ENCODE measurements at regions not wholly inside any gene's neighbourhood (a gene's known extent, or its start where the extent isn't known, plus 50 kb on each side); places are given as distances from the start of the nearest gene placed in this dataset.
"Not testable (repeated sequence)": the region's sequence is repeated elsewhere in the genome, so short reads cannot be mapped to it uniquely, and the experiment has no call there.

DNA sequence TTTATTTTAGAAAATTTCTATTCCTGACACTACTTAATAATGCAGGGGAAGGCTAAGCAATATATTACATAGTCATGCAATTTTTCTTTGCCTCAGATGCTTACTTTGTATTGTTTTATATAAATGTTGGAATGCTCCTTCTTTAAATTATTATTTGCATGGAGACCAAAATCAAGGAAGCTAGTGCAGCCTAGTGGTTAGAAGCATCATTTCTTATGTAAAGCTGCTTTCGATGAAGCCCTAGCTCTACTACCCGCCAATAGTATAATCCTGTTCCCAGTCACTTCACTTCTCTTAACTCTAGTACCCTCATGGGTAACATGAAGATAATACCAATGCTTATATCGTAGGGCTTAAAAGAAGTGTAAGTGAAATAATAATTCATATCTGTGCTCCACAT, 198.9 kb downstream of the LRATD1 start:
- peak; percentile 10 for DNase-seq

GRCh38 chr2:14843507-14844204, 211.1 kb downstream of the LRATD1 start:
- peak; percentile 20 for DNase-seq

DNA sequence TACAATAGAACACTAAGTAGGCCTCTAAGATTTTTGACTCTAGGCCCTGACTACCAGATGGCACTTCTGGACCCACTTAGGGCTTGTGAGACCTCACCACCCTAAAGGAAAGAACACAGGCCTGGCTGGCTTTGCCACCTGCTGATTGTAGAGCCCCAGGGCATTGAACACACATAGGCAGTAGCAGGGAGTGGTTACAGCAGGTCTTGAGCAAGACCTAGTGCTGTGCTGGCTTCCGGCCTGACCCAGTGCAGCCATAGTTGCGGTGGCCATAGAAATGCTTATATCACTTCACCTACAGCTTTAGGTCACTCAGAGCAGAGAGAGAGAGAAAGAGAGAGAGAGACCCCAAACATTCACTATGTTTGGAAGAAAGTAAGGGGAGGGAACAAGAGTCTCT, 223.2 kb downstream of the LRATD1 start:
- DNase-seq, result no peak

- DNase-seq, result no peak
These were observed 228.7 kb downstream of the LRATD1 start for GRCh38 chr2:14861181-14861580.

DNA sequence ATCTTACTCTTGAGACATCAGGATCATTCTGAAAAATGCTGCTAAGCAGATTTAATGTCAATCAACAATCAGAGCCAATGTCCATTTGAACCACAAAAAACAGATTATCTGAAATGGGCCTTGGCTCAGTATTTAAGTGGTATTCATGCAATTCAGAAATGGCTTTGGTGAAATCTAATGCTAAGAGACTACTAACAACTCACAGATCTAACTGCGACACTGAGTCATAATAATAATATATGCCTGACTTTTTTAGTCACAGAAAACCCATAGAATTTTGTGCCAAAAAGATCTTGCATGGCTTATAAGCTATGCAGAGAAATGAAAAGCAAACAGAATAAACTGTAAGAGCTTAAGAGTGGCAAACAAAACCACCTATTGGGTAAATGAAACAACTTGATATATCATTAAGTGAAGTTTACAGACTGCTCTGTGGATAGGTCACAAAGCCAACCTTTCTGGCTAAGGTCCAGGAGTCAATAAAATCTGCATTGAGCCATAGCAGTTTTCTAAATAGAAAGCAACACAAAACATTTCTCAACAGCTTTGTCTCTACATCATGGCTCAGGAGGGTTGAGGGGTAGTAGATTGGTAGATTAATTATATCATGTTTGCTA, 234.3 kb downstream of the LRATD1 start:
- no peak for DNase-seq

DNA sequence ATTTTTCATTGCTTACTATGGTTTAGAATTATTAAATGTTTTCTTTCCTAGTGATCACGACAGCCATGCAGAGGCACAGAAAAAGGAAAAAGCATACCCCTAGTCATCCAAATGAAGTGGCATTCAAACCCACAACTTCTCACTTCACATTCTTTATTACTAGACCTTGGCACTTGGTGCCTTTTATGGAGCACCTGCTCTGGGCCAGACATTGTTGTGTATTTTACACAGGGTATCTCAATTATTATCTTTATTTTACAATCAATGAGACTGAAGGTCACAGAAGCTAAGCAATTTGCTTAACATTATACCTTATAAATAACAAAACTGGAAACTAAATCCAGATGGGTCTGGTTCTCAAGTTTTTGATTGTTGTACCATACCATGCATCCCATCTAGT, 235.3 kb downstream of the LRATD1 start:
- DNase-seq, result no peak

DNA sequence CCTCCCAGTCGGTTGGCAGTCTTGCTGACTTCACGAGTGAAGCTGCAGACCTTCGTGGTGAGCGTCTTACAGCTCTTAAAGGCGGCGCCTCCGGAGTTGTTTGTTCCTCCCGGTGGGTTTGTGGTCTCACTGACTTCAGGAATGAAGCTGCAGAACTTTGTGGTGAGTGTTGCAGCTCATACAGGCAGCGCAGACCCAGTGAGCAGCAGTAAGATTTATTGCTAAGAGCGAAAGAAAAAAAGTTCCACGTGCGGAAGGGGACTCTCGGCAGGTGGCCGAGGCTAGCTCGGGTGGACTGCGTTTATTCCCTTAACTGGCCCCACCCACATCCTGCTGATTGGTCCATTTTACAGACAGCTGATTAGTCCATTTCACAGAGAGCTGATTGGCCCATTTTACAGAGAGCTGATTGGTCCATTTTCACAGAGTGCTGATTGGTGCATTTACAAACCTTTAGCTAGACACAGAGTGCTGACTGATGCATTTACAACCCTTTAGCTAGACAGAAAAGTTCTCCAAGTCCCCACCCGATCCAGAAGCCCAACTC, 240.3 kb downstream of the LRATD1 start:
- DNase-seq, result no peak

GRCh38 chr2:14881651-14882327, 249.3 kb downstream of the LRATD1 start:
- no peak for DNase-seq

DNA sequence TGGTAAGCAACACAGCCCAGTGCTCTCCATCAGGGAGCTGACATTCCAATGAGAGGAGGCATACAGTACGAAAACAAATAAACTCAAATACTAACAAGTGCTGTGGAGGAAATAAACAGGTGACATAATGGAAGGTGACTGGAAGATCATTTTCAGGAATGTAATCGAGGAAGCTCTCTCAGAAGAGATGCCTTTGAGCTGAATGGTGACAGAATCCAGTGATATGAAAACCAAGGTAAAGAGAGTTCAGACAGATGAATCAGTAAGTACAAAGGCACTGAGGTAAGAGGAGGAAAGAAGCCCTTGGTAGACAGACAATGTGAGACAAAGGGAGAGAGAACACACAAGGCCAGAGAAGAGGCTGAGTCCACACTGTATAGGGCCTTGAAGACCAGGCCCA, 252.1 kb downstream of the LRATD1 start:
- no peak for DNase-seq

- DNase-seq, result no peak
These were observed 259.0 kb downstream of the LRATD1 start for GRCh38 chr2:14891546-14891945.

DNA sequence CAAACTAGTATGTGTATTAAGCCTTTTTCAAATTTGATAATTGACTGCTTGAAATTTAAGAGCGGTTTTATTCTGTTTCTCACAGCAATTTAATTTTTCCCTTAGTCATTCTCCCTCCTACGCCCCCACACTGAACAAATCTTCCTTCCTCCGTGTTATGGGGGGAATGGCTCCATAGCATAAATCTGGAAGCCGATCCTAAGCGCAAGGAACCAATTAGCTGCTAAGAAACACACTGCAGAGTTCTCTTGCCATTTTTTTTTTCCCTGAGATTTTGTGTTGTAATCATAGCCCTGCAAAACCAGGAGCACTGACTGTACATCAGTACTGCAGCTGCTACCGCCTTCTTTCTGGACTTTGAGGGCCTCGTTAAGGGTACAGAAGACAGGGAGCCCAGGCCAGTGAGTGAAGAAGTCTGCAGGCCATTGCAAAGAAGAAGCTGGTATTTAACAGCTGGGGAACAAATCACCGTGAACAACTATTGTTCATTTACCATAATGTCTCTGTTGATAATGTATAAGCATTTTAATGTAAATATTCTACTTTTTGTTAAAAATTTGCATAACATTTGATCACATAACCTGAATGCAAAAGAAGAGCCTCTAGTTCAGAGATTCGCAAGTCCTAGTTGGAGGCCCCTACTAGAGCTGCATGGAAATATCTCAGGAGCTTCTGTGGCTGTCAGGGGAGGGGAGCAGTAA, 264.0 kb downstream of the LRATD1 start:
- no peak for DNase-seq

DNA sequence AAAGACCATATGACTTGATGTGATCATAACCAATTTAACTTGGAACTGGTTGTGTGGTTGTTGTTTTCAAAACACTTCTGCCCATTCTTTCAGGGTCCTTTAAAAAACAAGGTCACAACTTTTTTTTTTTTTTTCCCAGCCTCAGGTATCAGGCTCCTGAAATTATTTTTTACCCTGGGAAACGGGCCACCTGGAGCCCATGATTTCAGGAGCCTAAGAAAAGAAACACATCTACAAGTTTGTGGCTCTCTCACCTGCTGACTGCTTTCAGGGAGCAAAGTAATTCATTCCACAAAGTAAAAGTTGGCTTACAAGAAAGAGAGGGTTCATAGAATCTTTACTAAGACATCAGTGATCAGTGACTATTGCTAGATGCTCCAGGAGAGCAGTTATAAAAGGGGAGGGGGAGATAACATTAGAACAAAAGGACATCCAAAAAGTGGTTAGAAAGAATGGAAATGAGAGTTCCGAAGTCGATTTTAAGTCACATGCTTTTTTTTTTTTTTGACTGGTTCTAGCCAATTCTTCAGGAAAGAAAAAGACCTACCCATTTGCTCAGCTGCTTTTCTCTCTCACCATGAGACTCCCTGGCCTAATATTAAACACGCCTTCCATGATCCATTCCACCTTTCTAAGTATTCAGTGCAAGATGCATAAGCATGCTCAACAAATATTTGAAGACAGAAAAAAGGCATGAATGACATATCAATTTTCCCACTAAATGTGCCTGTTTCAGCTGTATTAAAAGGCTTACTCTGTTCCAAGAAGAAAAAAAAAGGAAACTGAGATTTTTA, 267.3 kb downstream of the LRATD1 start:
- DNase-seq, result no peak

- no peak for DNase-seq
These were observed 269.2 kb downstream of the LRATD1 start for GRCh38 chr2:14901737-14902136.

DNA sequence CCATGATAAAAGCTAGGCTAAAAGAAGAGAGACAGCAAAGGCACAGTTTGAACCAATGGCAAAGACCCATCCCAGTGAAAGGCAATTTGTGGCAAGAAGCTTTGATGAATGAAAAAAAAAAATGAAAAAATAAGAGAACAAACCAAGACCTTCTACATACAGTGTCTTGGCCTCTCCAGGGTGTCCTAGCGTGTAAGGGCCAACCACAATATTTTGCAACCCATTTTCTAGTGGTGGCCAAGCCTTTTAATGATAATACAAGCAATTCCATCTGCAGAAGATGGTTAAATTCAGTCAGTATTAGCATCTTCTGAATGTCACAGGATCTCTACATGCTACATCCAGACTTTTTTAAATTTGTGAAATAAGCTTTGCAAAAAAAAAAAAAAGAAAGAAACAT, 270.4 kb downstream of the LRATD1 start:
- no peak for DNase-seq

- peak; percentile 76 for DNase-seq
These were observed 271.3 kb downstream of the LRATD1 start for GRCh38 chr2:14903709-14904374.

- DNase-seq, result not testable (repeated sequence)
These were observed 271.9 kb downstream of the LRATD1 start for GRCh38 chr2:14904378-14904777.

DNA sequence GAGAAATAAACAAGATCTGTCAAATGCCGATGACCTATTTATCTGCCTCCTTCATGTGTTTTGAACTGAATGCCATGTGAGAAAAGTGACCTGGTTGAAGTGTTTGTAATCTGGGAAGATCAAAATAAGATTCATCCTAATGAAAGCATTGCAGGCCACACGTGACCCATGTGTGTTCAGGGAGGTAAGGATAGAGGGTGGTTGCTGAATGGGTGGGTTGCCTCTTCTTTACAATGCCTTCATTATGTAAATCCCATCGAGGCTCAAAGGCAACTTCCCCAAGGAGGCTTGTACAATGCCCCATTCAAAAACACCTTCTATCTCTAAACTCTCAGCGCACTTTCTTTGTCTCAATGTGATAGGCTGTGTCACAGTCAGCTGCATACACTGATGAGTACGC, 273.1 kb downstream of the LRATD1 start:
- no peak for DNase-seq

DNA sequence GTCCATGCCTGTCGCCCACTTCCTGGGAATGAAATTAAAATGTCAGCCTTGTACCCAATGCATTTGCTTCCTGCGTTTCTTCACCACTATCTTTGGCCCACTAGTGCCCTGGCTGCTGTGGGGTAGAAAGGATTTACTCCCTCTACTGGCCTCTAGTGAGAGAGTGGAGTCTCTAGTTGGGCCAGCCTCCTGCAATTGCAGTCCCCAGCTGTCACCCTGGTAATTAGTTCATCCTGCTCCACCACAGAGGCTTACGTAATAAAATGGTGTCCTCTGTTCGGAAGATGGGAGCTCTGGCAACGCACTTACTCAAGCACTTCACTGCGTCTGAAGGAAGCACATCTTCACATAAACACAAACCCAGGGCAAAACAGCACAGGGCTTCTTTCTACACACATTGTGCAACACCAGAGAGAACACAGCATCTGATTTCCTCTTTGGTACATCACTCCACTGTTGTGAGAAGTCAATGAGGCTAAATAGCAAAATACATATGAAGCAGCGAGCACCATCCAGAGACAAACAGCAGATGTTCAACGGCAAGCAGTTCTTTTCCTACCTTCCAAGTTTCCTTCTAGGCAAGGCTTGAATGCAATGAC, 274.6 kb downstream of the LRATD1 start:
- DNase-seq, result peak; percentile 30

- no peak for DNase-seq
These were observed 277.3 kb downstream of the LRATD1 start for GRCh38 chr2:14909795-14910194.

DNA sequence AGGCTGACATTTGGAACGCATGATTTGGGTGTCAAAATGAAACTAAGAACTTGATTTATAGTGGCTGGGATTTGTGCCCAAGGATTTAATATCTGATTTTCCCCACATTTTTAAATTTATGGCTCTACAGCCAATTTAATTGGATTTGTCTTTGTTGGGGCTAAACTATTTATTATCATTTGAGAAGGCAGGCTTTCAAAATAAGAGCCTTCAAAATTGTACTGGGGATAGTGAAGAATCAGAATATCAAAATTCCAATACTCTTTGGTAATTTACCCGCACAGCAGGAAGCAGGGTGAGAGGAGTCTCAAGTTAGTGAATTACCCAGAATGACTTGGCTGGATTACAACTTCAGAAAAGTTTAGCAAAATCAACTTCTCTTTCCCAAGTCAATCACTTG, 278.1 kb downstream of the LRATD1 start:
- no peak for DNase-seq

GRCh38 chr2:14915983-14916382, 283.5 kb downstream of the LRATD1 start:
- no peak for DNase-seq
